IMR-90 (cell line): ENCODE measurements at regions not wholly inside any gene's neighbourhood (a gene's known extent, or its start where the extent isn't known, plus 50 kb on each side); places are given as distances from the start of the nearest gene placed in this dataset.
A peak's percentile ranks its signal among the peaks of the same experiment; 100 is the strongest.

Experiments used
- ATAC-seq: fragments of 200-7000 bp; cut with Tn5 transposase; 2 replicates; pipeline ENCODE4 v1.9.1; 2020; ENCODE audit warnings: low read depth, mild to moderate bottlenecking, moderate library complexity
- BruUV-seq: library from RNA; stranded (reverse); fragments of 400-500 nt; replicated peaks from 2 replicates; lab custom pipeline; 2021; lab: Mats Ljungman, UMichigan
- CTCF ChIA-PET: fragments of 300-600 bp; formaldehyde crosslinking; extraction: SDS; loops from one replicate; lab custom pipeline; 2021; ENCODE audit warnings: antibody characterized with exemption; lab: Yijun Ruan, JAX
- POLR2A ChIA-PET: fragments of 300-600 bp; sonication (Branson Sonifier 250); formaldehyde crosslinking; loops from one replicate; lab custom pipeline; 2022; ENCODE audit warnings: antibody characterized with exemption; ENCODE audit not compliant: unreplicated experiment; lab: Charles Lee
- DNase-seq: peaks from one replicate; pipeline ENCODE4 v3.0.0; 2013
- H2AFZ ChIP-seq: replicated peaks from 2 replicates; pipeline ENCODE3; 2013; ENCODE audit warnings: low read length, mild to moderate bottlenecking; ENCODE audit not compliant: poor library complexity
- H2AK5ac ChIP-seq: 2 replicates; pipeline ENCODE4 v1.6.1; 2013; ENCODE audit warnings: low read depth, low read length, inconsistent platforms
- H2AK9ac ChIP-seq: replicated peaks from 2 replicates; pipeline ENCODE3; 2013; ENCODE audit warnings: mild to moderate bottlenecking, low read depth, low read length, moderate library complexity; ENCODE audit not compliant: poor library complexity
- H2BK120ac ChIP-seq: 2 replicates; pipeline ENCODE4 v1.6.1; 2013; ENCODE audit warnings: low read depth, low read length, inconsistent platforms
- H2BK15ac ChIP-seq: 3 replicates; pipeline ENCODE4 v1.6.1; 2013; ENCODE audit warnings: low read depth, low read length, inconsistent platforms
- H2BK20ac ChIP-seq: 2 replicates; pipeline ENCODE4 v1.6.1; 2013; ENCODE audit warnings: low read depth, mild to moderate bottlenecking, inconsistent platforms, low read length, moderate library complexity
- H2BK5ac ChIP-seq: 2 replicates; pipeline ENCODE4 v1.6.1; 2013; ENCODE audit warnings: mild to moderate bottlenecking, low read depth, low read length, inconsistent platforms; ENCODE audit not compliant: poor library complexity, severe bottlenecking
- H3K14ac ChIP-seq: replicated peaks from 2 replicates; pipeline ENCODE4 v1.6.1; 2013; ENCODE audit warnings: low read depth, low read length, inconsistent platforms
- H3K18ac ChIP-seq: 2 replicates; pipeline ENCODE4 v1.6.1; 2013; ENCODE audit warnings: low read depth, low read length, control low read depth
- H3K23ac ChIP-seq: 2 replicates; pipeline ENCODE4 v1.6.1; 2013; ENCODE audit warnings: low read depth, low read length, inconsistent platforms
- H3K27ac ChIP-seq: 2 replicates; pipeline ENCODE4 v1.5.1; 2013; ENCODE audit warnings: mild to moderate bottlenecking, control low read depth, low read length; ENCODE audit not compliant: insufficient read depth
- H3K27me3 ChIP-seq: 2 replicates; pipeline ENCODE4 v1.6.1; 2013; ENCODE audit warnings: low read length; ENCODE audit not compliant: control insufficient read depth, insufficient read depth
- H3K36me3 ChIP-seq: 2 replicates; pipeline ENCODE4 v1.6.1; 2013; ENCODE audit warnings: low read length, mixed read lengths; ENCODE audit not compliant: control insufficient read depth, insufficient read depth
- H3K4ac ChIP-seq: 2 replicates; pipeline ENCODE4 v1.6.1; 2013; ENCODE audit warnings: low read depth, low read length, inconsistent platforms
- H3K4me1 ChIP-seq: 2 replicates; pipeline ENCODE4 v1.6.1; 2013; ENCODE audit warnings: low read length, mixed read lengths; ENCODE audit not compliant: control insufficient read depth, insufficient read depth
- H3K4me2 ChIP-seq: 2 replicates; pipeline ENCODE4 v1.6.1; 2013; ENCODE audit warnings: low read depth, mild to moderate bottlenecking, control low read depth, low read length, moderate library complexity
- H3K4me3 ChIP-seq: 2 replicates; pipeline ENCODE4 v1.5.1; 2013; ENCODE audit warnings: low read depth, mild to moderate bottlenecking, control low read depth, low read length, moderate library complexity; ENCODE audit not compliant: insufficient read depth
- H3K56ac ChIP-seq: 2 replicates; pipeline ENCODE4 v1.6.1; 2013; ENCODE audit warnings: low read length, inconsistent platforms; ENCODE audit not compliant: insufficient read depth; ENCODE audit errors: extremely low read depth
- H3K79me1 ChIP-seq, 2 experiments: 2 replicates each; pipeline ENCODE4 v1.6.1; 2013; ENCODE audit warnings: low read length in 2 of 2, inconsistent platforms in 1 of 2, low read depth in 1 of 2
- H3K9ac ChIP-seq: 2 replicates; pipeline ENCODE4 v1.6.1; 2013; ENCODE audit warnings: low read depth, low read length, control low read depth
- H3K9me1 ChIP-seq: 2 replicates; pipeline ENCODE4 v1.6.1; 2013; ENCODE audit warnings: low read length, inconsistent platforms; ENCODE audit not compliant: insufficient read depth
- H3K9me3 ChIP-seq: 2 replicates; pipeline ENCODE4 v1.6.1; 2013; ENCODE audit warnings: low read length; ENCODE audit not compliant: control insufficient read depth, insufficient read depth
- H4K20me1 ChIP-seq: 2 replicates; pipeline ENCODE4 v1.6.1; 2013; ENCODE audit warnings: low read length, inconsistent platforms; ENCODE audit not compliant: insufficient read depth
- H4K5ac ChIP-seq: 2 replicates; pipeline ENCODE4 v1.6.1; 2013; ENCODE audit warnings: mild to moderate bottlenecking, low read depth, low read length, control low read depth
- H4K8ac ChIP-seq, 2 experiments: 2 replicates each; pipeline ENCODE4 v1.6.1; 2013; ENCODE audit warnings: low read depth in 2 of 2, low read length in 2 of 2, control low read depth in 1 of 2, inconsistent platforms in 1 of 2
- H4K91ac ChIP-seq: 2 replicates; pipeline ENCODE4 v1.6.1; 2013; ENCODE audit warnings: low read depth, low read length, inconsistent platforms; ENCODE audit not compliant: insufficient read depth
- CTCF ChIP-seq: conservative IDR thresholded peaks from 2 replicates; pipeline ENCODE4 v1.5.1; 2012; ENCODE audit warnings: mild to moderate bottlenecking, low read depth, low read length, improper control_type of control experiment
- ELK1 ChIP-seq: fragments of 150-350 bp; IDR thresholded peaks from 2 replicates; pipeline ENCODE4 v1.6.1; 2016; ENCODE audit warnings: low read depth, mild to moderate bottlenecking, low read length, moderate library complexity, borderline replicate concordance
- FOS ChIP-seq: fragments of 150-350 bp; IDR thresholded peaks from 2 replicates; pipeline ENCODE4 v1.6.1; 2016; ENCODE audit warnings: low read depth, low read length
- dilution Hi-C: fragments of 300-500 bp; cut with HindIII; formaldehyde crosslinking; loops from one replicate; pipeline ENCODE4 v1.14.3; 2018; ENCODE audit warnings: low sequenced_read_pairs; ENCODE audit not compliant: unreplicated experiment
- in situ Hi-C: fragments of 300-500 bp; cut with MboI; formaldehyde crosslinking; loops from 3 replicates; pipeline ENCODE4 v1.14.3; 2019; ENCODE audit warnings: low sequenced_read_pairs, inconsistent platforms, mixed read lengths
- intact Hi-C: fragments of 100-400 bp; cut with micrococcal nuclease; formaldehyde crosslinking; loops from 2 replicates; pipeline ENCODE4 v1.10.0; 2022

GRCh38 chr9:38133595-38133994 lies 64.6 kb upstream of the SHB start:
- DNase-seq = no peak
- Histone ChIP-seq H3K4me1 (no peaks in the 10 kb centered on the region), H4K5ac (no peak overlapping the region), H2AFZ (no peak overlapping the region), H3K9me1 (no peaks in the 10 kb centered on the region), H3K4ac (no peak overlapping the region), H3K27me3 (peaks cover 69% of the 10 kb centered on the region), H3K18ac (no peak overlapping the region), H3K23ac (no peak overlapping the region), H4K20me1 (no peaks in the 10 kb centered on the region), H3K9ac (no peak overlapping the region), H2BK120ac (no peak overlapping the region), H2AK9ac (no peak overlapping the region), H3K36me3 (no peaks in the 10 kb centered on the region), H3K56ac (no peak overlapping the region), H2BK15ac (no peak overlapping the region), H4K91ac (no peak overlapping the region), H3K27ac (no peak overlapping the region), H2BK20ac (no peak overlapping the region), H2BK5ac (no peak overlapping the region), H3K9me3 (no peaks in the 10 kb centered on the region; the same call in 1 of the 2 replicates), H2AK5ac (no peak overlapping the region), H3K14ac (no peak overlapping the region), H3K4me2 (no peak overlapping the region), H3K4me3 (no peak overlapping the region), H4K8ac (no peak overlapping the region), H3K79me1 (no peaks in the 10 kb centered on the region)
- 0 out of 2 replicates have a peak, but pooled peaks have one; percentile 2 for TF ChIP-seq CTCF
- no peak for TF ChIP-seq FOS
- no peak for TF ChIP-seq ELK1
- ChIA-PET POLR2A (no interaction called here), CTCF (interaction anchor here (2.0 kb wide), 1 partner anchor 8 kb away, joined by 4 read pairs; no protein-coding TSS in a partner anchor)
- intact Hi-C loops = no loop called here
- dilution Hi-C loops = no loop called here
- in situ Hi-C loops = no loop called here
- ATAC-seq = no peak
- no TSS peak for BruUV-seq
